ENCODE measurements at regions not wholly inside any gene's neighbourhood (a gene's known extent, or its start where the extent isn't known, plus 50 kb on each side); places are given as distances from the start of the nearest gene placed in this dataset.
A peak's percentile ranks its signal among the peaks of the same experiment; 100 is the strongest.

GRCh38 chr11:57103899-57104605, 77.7 kb upstream of the LRRC55 start:
- DNase-seq = no peak

GRCh38 chr11:57109331-57109730, 72.4 kb upstream of the LRRC55 start:
- no peak for DNase-seq

- DNase-seq = no peak
Observed at GRCh38 chr11:57111619-57112018, 70.1 kb upstream of the LRRC55 start.

- DNase-seq = peak; percentile 4
Observed at GRCh38 chr11:57116654-57117053, 65.1 kb upstream of the LRRC55 start.

GRCh38 chr11:57120192-57120965, 61.4 kb upstream of the LRRC55 start:
- no peak for DNase-seq

GRCh38 chr11:57121996-57122395, 59.8 kb upstream of the LRRC55 start:
- no peak for DNase-seq

- DNase-seq = no peak
Observed at GRCh38 chr11:57123590-57123989, 58.2 kb upstream of the LRRC55 start.

- no peak for DNase-seq
Observed at GRCh38 chr11:57124505-57124904, 57.2 kb upstream of the LRRC55 start.

- no peak for DNase-seq
Observed at GRCh38 chr11:57124917-57125316, 56.8 kb upstream of the LRRC55 start.

GRCh38 chr11:57126766-57127400, 54.9 kb upstream of the LRRC55 start:
- DNase-seq = no peak

- DNase-seq = no peak
Observed at GRCh38 chr11:57131080-57131790, 50.5 kb upstream of the LRRC55 start.

Data from GDM1 (cell line).